NCI-H446 treated with DMSO at 0.1 percent for 48 hours (cell line): ENCODE measurements at regions not wholly inside any gene's neighbourhood (a gene's known extent, or its start where the extent isn't known, plus 50 kb on each side); places are given as distances from the start of the nearest gene placed in this dataset.

Experiments used
- DNase-seq: peaks from one replicate; lab custom pipeline; 2025; lab: John Stamatoyannopoulos, UW

DNA sequence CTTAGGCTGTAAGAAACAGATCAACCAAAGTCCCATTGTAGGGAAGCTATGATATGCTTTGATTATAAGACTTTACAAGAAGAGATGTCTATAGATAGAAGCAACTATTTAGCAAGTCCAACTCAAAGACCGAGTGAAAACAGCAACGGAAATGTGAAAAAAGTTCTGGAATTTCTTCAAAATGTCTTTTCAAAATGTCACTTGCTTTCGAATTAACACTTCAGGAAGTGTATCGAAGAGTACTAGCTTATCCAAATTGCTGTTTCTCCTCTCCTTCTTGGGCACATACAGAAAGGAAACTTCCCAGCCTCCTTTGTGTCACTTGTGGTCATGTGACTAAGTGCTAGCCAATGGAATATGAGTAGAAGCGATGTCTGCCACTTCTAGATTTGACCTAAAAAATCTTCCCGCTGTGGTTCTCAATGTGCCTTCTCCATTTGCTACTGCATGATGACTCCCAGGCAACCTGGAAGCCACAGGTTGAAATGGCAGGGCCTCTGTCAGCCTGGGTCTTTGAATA lies 89.9 kb downstream of the TSEN15 start:
- DNase-seq: no peak

DNA sequence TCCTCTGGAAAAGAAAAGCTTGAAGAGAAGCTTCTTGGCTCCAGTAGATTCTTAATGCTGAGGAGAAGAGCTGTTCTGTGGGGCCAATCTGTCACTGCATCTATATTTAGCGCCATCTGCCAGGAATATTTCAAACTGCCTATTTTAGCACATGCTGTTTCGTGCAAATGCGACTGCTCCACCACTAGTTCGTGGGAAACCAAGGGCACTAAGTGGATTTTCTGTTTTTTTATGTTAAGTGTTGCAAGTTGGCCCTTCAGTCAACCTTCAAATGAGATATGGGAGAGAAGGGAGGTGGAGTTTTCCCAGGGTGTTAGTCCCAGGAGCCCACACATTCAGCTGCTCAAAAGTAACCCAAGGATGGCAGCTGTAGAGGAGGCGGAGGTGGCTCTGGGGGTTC lies 91.9 kb downstream of the TSEN15 start:
- DNase-seq: peak; percentile 82

DNA sequence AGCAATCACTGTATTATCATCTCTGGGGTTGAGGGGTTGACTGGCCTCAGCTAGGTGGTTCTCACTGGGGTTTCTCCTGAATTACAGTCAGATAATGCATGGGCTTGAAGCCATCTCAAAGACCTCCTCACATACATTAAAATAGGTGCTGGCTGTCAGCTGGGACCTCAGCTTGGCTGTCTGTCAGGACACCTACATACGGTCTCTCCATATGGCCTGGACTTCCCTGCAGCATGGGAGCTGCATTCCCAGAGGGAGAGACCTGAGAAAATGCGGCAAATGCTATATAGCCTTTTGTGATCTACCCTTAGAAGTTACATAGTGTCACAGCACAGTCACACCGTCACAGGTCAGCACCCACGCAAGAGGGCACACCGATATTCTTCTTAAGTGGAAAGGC lies 93.6 kb downstream of the TSEN15 start:
- no peak for DNase-seq

DNA sequence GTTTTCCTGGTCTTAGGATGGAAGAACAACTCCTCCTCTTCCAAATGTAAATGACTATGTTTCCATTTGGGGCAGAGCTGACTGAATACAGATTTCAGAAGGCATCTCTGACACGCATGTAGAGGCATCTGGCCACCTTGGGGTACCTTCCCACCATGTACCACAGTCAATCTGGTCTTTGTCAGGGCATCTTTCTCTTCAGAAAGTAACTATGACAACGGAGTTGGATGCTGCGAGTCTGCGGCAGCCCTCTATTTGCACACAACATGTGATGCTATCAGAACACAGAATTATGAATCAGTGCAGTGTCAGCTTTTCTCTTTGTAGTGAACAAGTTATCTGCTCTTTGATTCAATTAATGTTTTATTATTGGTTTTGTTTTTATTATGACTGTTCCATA lies 94.7 kb downstream of the TSEN15 start:
- DNase-seq: no peak

DNA sequence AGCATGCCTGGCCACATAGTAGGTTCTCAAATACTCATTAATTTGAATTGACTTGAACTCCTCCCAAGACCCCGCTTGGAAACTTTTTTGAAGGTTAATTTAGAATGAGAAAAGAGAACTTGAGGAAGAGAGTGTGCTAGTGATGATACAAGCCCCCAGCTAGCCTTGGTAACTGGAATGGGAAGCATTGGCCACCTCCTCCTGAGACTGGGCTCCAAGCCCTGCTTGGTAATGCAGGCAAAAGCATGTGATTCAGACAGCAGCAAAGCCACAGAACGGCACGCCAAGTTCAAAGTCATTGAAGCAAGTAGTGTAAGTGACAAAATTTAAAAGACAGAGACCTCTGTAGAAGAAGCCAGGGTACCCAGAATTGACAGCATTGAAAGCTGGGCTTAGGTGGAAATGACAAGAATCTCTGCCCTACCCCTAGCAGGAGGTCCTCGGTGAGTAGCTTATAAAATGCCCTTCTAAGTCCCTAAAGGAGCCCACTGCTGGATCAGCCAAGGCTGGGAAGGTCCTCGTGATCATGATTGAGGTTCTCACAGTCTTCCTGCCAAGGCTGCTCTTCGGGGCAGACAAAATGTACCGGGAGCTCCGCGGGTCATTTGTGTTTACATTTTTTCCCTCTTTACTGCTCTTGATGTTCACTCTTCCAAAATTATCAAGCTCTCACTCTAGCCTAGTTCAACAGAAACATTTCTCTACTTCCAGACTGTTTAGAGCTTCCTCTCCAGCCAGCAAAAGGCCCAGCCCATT lies 99.4 kb downstream of the TSEN15 start:
- DNase-seq: peak; percentile 32

DNA sequence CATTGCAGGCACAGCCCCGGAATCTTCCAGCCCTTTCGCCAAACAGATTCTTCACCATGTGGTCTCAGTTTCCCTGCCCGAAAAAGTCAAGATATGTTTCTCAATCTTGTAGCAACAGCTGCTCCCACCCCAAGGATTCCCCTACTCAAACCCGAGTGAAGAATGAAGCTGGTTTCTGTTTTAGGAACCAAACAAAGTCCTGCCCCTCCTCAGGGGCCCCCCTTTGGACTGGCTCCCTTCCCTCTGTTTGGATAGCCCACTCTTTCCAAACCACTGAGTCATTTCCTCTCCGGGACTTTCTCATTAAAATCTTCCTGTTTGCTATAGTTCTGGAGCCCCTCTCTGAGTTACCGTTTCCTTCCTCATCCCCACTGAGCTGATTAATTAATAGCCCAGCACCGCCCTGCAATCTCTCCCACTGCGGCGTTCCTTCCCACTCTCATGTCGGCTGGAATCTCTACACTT lies 100.9 kb downstream of the TSEN15 start:
- no peak for DNase-seq

DNA sequence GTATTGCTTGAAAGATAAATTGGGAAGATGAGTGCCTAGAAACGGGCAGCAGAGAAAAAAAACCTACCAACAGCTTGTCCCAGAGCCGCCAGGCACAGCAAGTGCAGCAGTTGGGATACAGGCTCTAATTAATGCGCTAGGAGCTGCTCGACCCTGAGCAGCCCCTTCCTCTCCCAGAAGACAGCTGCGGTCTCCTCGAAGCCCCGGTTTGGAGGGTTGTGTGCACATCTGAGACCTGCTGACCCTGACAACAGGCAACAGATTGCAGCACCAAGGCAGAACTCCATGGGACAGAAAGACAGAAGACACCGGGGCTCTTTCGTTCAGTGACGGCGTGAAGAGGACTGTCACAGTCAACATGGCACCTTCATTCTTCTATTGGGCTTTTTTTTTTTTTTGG lies 101.4 kb downstream of the TSEN15 start:
- no peak for DNase-seq

DNA sequence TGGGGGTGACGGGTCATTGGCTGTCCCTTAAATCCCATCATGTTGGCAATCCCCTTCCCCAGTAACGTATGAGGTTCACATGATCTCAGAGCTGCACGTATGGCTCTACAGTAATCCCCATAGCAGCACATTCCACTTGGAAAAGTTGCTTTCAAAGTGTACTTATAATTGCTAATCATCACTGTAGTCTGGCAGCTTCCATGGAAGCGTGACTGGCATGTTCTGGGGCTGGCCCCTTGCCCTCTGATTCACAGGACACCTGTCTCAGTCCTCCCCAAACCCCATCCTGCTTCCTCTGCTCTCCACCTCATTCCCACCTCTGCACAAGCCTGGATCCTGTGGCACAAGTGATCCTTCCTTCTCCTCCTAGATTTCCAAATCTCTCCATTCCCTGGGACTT lies 102.2 kb downstream of the TSEN15 start:
- DNase-seq: no peak

DNA sequence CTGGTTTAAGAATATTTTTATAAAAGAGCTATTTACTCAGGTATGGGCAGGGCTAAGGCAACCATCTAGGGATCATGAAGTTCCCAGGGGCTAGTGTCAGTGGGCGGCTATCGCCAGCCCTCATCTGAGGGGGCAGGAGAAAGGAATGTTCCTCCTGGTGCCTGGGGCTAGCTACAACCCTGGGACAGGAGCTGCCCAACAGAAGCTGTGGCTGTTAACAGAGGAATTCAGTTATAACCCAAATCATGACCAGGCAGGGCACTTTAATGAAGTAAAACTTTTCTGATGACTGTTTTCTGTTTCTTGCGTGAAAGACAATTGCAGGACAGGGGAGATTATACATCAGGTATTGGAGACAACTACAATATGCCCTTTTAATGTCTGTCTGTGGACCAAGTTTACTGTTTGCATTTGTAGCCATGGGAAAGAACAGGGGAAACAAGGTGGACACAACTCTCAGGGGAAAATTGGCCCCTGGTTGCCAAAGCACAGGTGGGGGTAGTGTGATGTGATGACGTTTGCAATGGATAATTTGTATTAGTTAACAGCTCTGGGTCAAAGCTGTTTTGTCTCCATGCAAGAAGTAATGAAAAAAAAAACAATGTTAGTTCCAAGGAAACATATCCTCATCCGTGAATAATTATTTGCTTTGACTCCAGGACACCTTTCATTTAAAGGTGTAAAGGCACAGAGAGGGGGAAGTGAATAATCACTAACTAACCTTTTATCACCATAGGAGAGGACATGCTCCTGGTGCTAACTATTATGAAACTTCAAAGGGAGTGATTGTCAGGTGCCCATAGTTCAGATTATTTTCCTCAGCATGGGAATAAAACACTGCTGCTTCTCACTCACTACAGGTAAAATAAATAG lies 105.2 kb downstream of the TSEN15 start:
- no peak for DNase-seq

DNA sequence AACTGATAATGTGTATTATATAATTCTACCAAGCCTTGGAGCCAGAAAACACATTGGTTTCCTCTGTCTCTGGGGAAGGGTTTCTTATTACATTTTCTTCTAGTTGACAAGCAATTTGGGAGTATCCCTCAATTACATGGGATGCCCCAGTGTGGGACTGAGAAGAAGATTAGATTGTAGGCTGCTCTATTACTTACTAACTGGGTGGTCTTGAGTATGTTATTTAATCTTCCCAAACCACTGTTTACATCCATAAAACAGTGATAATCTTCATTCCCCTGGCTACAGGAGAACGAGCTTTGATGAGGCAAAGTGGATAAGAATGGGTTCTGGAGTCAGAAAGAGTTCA lies 105.8 kb downstream of the TSEN15 start:
- no peak for DNase-seq

DNA sequence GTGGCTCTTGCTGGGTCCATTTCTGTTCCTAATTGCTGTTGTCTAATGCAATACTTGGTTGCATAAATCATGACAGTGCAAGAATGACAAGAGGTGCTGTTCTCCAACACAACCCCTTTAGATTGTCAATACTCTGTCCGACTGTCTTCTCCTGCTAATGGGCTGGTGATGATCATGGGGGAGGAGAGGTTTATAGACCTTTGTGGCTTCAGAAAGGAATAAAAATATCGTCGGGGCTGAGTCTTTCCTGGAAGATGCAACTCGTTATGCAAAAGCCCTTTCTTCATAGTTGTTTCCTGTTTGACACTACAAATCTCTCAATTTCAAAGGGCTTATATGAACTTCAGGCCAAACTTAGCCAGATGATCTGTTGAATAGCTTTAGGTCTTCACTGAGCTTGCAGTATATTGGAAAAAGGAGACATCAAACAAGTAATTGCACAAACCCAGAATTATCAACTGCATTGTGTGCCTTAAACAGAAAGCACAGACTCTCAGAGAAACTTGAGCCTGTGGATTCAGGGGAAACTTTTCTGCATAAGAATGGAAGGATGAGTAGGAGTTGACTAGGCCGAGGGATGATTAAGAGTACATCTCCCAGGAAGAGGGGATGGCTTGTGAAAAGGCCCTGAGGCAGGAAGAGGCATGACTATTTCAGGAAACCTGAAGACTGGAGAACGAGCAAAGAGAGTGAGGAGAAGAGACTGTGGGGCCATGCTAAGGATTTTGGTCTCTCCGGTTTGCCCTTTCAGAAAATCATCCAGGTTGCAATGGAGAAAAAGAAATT lies 107.6 kb downstream of the TSEN15 start:
- no peak for DNase-seq

DNA sequence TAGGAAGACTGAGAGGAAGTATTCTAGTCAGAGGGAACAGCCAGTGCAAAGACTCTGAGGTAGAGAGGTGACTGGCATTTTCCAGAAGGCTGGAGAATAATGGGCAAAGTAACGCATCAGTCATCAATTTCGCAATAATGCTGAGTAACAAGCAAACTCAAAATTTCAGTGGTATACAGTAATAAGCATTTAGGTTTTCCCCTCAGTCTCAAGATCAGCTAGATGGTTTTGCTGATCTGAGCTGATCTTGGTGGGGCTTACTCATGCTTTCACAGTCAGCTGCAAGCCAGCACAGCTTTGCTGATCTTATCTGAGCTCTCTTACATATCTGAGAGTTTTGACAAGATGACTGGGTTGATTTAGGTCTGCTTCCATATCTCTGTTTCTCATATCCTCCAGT lies 108.7 kb downstream of the TSEN15 start:
- DNase-seq: no peak

DNA sequence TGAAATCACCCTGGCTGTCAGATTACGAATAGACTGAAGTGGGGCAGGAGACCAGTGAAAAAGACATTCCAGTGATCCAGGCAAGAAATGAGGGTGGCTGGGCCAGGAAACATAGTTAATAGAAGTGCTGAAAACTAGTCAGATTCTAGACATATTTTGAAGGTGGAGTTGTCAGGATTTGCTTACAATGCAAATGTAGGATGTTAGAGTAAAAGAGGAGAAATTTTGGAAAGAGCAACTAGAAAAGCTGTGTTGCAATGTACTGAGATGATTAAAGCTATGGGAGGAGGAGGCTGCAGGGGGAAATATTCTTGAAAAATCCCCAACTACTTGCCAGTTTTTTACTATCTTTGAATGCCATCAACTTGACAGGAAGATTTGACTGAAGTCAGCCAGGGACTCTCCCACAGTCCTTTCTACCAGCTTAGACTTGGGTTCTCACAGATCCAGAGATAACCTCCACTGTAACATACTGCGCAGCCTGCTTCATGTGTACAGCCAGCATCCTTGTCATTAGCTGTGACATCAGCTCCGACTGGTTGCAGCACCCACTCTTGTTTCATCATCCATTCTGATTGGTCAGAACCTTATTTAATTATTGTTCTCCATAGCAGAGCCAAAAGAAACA lies 109.7 kb downstream of the TSEN15 start:
- DNase-seq: no peak

DNA sequence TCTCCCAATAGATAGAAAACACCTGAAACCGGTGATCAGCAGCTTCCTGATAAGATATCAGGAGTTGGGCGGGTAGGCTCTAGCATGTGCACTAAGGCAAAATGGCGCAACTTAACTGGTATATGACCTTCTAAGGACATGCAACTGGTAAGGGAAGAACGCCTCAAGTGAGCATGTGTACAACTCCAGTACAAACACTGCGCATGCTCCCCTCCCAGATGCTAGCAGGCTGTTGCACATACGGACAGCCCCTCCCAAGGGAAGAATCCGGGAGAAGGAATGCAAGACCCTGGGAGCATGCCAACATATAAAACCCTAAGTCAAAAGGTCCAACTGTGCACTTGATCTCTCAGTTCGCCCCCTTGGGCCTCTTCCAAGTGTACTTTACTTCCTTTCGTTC lies 110.8 kb downstream of the TSEN15 start:
- peak; percentile 24 for DNase-seq

DNA sequence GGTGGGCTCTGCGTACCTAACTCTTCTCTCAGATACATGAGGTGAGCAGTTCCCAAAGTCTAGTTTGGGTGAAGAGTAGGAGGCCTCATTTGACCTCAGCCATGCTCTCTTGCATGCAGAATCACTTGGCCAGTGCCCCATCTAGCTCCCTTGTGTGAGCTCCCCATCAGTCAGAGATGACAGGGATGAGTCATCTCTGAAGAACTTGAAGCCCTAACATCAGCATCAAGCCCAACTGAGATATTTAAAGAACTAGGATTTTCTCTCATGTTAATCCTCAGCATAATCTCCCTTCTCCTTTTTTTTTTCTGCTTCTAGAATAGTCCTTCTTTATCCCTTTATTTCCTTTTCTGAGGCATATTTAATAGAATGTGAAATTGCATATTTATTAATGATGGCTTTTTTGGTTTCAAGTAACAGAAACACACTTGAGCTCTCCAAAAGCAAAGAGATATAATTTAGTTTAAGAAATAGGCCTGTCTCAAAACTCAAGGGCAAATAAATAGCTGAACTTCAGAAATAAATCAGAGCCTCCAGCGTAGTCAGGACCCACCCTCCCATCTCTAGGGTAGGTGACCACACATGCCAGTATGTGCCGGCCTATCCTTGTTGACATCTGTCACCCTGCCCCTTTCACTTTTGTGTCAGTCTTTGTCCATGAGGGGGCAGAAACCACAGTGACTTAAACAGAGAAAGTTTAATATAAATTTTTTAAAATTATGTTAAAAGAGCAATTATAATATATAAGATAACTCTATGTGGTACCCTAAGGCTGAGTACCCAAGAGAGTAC lies 112.3 kb downstream of the TSEN15 start:
- peak; percentile 47 for DNase-seq

DNA sequence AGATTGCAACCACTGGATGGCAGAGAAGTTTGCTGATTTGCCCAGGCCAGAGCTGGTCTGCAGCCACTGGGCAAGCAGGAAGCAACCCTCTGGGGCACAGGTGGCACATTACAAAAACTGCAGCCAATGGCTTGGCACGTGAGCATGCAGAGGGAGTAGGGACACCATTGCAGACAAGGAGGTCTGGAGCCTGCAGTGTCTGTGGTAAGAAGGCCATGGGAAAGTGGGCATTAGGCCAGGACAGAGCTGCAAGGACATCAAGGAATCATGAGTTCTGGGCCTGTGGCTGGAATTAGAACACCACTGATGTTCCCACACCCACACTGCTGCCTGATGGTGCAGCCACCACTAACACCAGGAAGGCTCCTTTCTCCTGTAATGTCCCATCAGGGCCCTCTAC lies 113.0 kb downstream of the TSEN15 start:
- no peak for DNase-seq

DNA sequence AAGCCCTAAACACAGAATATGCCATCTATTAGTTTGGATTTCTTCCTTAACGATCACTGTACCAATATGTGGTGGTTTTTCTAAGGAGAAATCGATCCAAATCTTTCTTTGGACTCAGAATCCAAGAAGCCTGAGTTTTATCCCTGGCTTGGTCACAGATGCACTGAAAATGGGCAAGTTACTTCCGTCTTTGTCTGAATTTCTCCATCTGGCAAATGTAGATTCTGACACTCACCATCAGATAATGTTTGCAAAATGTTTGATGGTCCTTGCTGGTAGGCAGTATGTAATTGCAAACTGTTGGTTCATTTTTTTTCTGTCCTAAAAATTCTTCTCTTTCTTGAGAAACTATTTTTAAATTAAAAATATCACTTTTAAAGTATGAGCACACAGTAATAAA lies 115.0 kb downstream of the TSEN15 start:
- no peak for DNase-seq

DNA sequence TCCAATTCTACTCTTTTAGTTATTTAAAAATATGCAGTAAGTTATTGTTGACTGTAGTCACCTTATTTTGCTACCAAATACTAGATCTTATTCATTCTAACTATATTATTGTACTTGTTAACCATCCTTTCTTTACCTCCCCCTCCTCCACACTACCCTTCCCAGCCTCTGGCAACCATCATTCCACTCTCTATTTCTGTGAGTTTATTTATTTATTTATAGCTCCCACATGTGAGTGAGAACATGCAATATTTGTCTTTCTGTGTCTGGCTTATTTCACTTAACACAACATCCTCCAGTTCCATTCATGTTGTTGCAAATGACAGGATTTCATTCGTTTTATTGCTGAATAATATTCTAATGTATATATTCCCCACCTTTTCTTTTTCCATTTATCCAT lies 115.8 kb downstream of the TSEN15 start:
- DNase-seq: no peak

DNA sequence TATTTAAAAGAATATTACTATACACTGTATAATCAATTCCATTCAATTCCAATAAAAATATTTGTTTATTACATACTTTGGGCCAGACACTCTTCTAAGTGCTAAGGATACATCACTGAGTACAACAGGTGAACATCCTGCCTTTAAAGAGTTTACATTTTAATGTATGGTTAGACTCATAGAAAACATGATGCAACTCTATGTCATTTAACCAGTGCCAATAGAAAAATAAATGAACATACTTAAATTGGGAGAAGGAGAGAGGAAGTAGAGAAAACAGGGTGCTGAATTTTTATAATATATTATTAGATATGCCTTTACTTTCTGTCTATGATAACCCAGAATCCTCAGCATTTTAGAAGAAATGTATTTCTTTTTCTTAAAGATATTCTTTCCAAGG lies 119.2 kb downstream of the TSEN15 start:
- DNase-seq: no peak

DNA sequence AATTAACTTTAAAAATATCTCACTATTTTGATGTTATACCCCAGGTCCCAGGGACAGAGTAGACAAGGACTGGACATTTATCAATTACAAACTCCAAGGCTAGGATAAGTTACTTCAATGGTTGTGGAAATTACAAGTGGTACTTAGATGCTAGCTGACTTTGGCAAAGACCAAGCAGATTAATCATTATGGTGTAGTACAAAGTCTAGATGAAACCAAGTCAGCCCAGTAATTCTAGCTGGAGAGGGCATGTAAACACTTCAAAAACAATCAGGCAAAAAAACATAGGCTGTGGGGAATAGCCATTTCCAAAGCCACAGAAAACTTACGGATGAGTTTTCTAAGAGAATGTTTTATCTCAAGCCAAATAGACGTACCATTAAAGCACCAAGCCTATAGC lies 124.5 kb downstream of the TSEN15 start:
- DNase-seq: no peak

DNA sequence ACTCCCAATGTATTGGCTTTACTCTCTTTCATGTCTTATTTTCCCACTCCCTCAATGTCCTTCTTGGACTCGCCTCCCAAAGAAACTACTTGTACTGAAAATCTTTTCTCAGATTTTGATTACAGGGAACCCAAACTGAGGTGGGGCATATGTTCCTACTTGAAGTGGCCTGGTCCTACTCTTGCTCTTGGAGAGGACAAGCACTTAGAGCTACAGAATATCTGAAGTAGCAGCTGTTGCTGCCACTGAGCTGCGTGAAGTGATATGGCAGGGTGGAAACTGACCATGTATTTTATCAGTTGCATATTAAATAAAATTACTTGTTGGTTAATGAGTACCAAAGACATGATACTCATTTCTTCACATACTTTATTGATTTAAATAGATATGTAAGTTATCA lies 129.5 kb downstream of the TSEN15 start:
- DNase-seq: no peak
